H9 (cell line): ENCODE measurements at regions not wholly inside any gene's neighbourhood (a gene's known extent, or its start where the extent isn't known, plus 50 kb on each side); places are given as distances from the start of the nearest gene placed in this dataset.
A peak's percentile ranks its signal among the peaks of the same experiment; 100 is the strongest.

Source experiments
- DNase-seq: peaks from one replicate; pipeline ENCODE4 v3.0.0-alpha.2; 2017
- H2AFZ ChIP-seq: one replicate; pipeline ENCODE4 v1.6.1; 2013; ENCODE audit warnings: mild to moderate bottlenecking, low read length, control low read depth, moderate library complexity
- H2AK5ac ChIP-seq: 2 replicates; pipeline ENCODE4 v1.6.1; 2013; ENCODE audit warnings: low read length, control low read depth, mixed read lengths; ENCODE audit not compliant: insufficient read length
- H2BK120ac ChIP-seq: one replicate; pipeline ENCODE4 v1.6.1; 2013; ENCODE audit warnings: low read depth, mild to moderate bottlenecking, low read length, control low read depth, inconsistent platforms; ENCODE audit not compliant: poor library complexity, severe bottlenecking
- H2BK12ac ChIP-seq: 2 replicates; pipeline ENCODE4 v1.6.1; 2013; ENCODE audit warnings: low read length, control low read depth, mixed read lengths, low read depth; ENCODE audit not compliant: insufficient read length
- H2BK15ac ChIP-seq: 2 replicates; pipeline ENCODE4 v1.6.1; 2013; ENCODE audit warnings: low read depth, low read length, control low read depth
- H2BK20ac ChIP-seq: one replicate; pipeline ENCODE4 v1.6.1; 2013; ENCODE audit warnings: low read depth, mild to moderate bottlenecking, low read length, control low read depth, inconsistent platforms; ENCODE audit not compliant: poor library complexity, severe bottlenecking
- H2BK5ac ChIP-seq: 2 replicates; pipeline ENCODE4 v1.6.1; 2013; ENCODE audit warnings: low read length, control low read depth, mixed read lengths; ENCODE audit not compliant: insufficient read length
- H3K14ac ChIP-seq: 2 replicates; pipeline ENCODE4 v1.6.1; 2013; ENCODE audit warnings: low read length, control low read depth; ENCODE audit not compliant: insufficient read depth
- H3K18ac ChIP-seq: 2 replicates; pipeline ENCODE4 v1.6.1; 2013; ENCODE audit warnings: low read depth, mild to moderate bottlenecking, mixed read lengths, low read length, control low read depth; ENCODE audit not compliant: insufficient read length
- H3K23ac ChIP-seq: 2 replicates; pipeline ENCODE4 v1.6.1; 2013; ENCODE audit warnings: low read length, control low read depth, mixed read lengths, low read depth; ENCODE audit not compliant: insufficient read length
- H3K23me2 ChIP-seq: 2 replicates; pipeline ENCODE4 v1.6.1; 2013; ENCODE audit warnings: low read depth, mild to moderate bottlenecking, mixed read lengths, low read length, control low read depth; ENCODE audit not compliant: insufficient read length, poor library complexity, severe bottlenecking
- H3K27ac ChIP-seq: 2 replicates; pipeline ENCODE4 v1.5.1; 2013; ENCODE audit warnings: low read length, control low read depth, mixed read lengths, low read depth; ENCODE audit not compliant: insufficient read length
- H3K27me3 ChIP-seq: 2 replicates; pipeline ENCODE4 v1.6.1; 2013; ENCODE audit warnings: low read length, control low read depth, inconsistent platforms; ENCODE audit not compliant: insufficient read depth
- H3K4ac ChIP-seq: 2 replicates; pipeline ENCODE4 v1.6.1; 2013; ENCODE audit warnings: low read depth, mild to moderate bottlenecking, control low read depth, inconsistent platforms, low read length, moderate library complexity
- H3K4me1 ChIP-seq: 2 replicates; pipeline ENCODE4 v1.6.1; 2013; ENCODE audit warnings: low read length, control low read depth, inconsistent platforms; ENCODE audit not compliant: insufficient read depth
- H3K4me2 ChIP-seq: 2 replicates; pipeline ENCODE4 v1.6.1; 2013; ENCODE audit warnings: low read length, control low read depth, mixed read lengths; ENCODE audit not compliant: insufficient read length, insufficient read depth
- H3K56ac ChIP-seq: 2 replicates; pipeline ENCODE4 v1.6.1; 2013; ENCODE audit warnings: low read depth, mild to moderate bottlenecking, mixed read lengths, low read length, control low read depth; ENCODE audit not compliant: insufficient read length
- H3K79me1 ChIP-seq: 2 replicates; pipeline ENCODE4 v1.6.1; 2013; ENCODE audit warnings: low read depth, mild to moderate bottlenecking, moderate library complexity, low read length, control low read depth, inconsistent platforms; ENCODE audit not compliant: insufficient read depth, poor library complexity, severe bottlenecking
- H3K79me2 ChIP-seq: 2 replicates; pipeline ENCODE4 v1.6.1; 2013; ENCODE audit warnings: low read length, control low read depth, inconsistent platforms; ENCODE audit not compliant: insufficient read depth
- H3K9ac ChIP-seq: 2 replicates; pipeline ENCODE4 v1.6.1; 2013; ENCODE audit warnings: low read length, control low read depth, mixed read lengths; ENCODE audit not compliant: insufficient read length; ENCODE audit errors: extremely low read depth
- H3K9me3 ChIP-seq: one replicate; pipeline ENCODE4 v1.6.1; 2013; ENCODE audit warnings: low read depth, low read length, inconsistent platforms; ENCODE audit not compliant: control insufficient read depth
- H3T11ph ChIP-seq: one replicate; pipeline ENCODE4 v1.6.1; 2013; ENCODE audit warnings: mild to moderate bottlenecking, low read length, control low read depth, inconsistent platforms
- H4K20me1 ChIP-seq: one replicate; pipeline ENCODE4 v1.6.1; 2013; ENCODE audit not compliant: control insufficient read depth, insufficient read length, insufficient read depth
- H4K5ac ChIP-seq: 2 replicates; pipeline ENCODE4 v1.6.1; 2013; ENCODE audit warnings: low read depth, mild to moderate bottlenecking, mixed read lengths, low read length, control low read depth; ENCODE audit not compliant: insufficient read length
- H4K8ac ChIP-seq: replicated peaks from 2 replicates; pipeline ENCODE4 v1.6.1; 2013; ENCODE audit warnings: low read length, control low read depth, mixed read lengths, low read depth; ENCODE audit not compliant: insufficient read length
- H4K91ac ChIP-seq: 2 replicates; pipeline ENCODE4 v1.6.1; 2013; ENCODE audit warnings: low read depth, mild to moderate bottlenecking, moderate library complexity, mixed read lengths, low read length, control low read depth; ENCODE audit not compliant: insufficient read length
- H3K27ac Mint-ChIP-seq, 3 experiments: 2 replicates in 2 of 3; 3 replicates in 1 of 3; pipeline ENCODE4 v1.8.0; 2020 to 2021; ENCODE audit warnings: mixed read lengths in 3 of 3, mild to moderate bottlenecking in 1 of 3, moderate library complexity in 1 of 3
- H3K27me3 Mint-ChIP-seq: 2 replicates; pipeline ENCODE4 v1.8.0; 2021; ENCODE audit warnings: low read depth, mild to moderate bottlenecking, moderate library complexity, mixed read lengths
- H3K36me3 Mint-ChIP-seq, 3 experiments: 2 replicates in 2 of 3; 3 replicates in 1 of 3; pipeline ENCODE4 v1.8.0; 2020 to 2021; ENCODE audit warnings: low read depth in 3 of 3, mixed read lengths in 3 of 3; ENCODE audit not compliant: insufficient read depth in 1 of 3
- H3K4me1 Mint-ChIP-seq, 2 experiments: 2 replicates each; pipeline ENCODE4 v1.8.0; 2020; ENCODE audit warnings: mixed read lengths in 2 of 2
- H3K4me3 Mint-ChIP-seq, 2 experiments: 2 replicates in 1 of 2; 3 replicates in 1 of 2; pipeline ENCODE4 v1.8.0; 2020 to 2021; ENCODE audit warnings: mild to moderate bottlenecking in 2 of 2, mixed read lengths in 2 of 2, moderate library complexity in 1 of 2
- H3K9me3 Mint-ChIP-seq, 2 experiments: 2 replicates in 1 of 2; 3 replicates in 1 of 2; pipeline ENCODE4 v1.8.0; 2020; ENCODE audit warnings: mild to moderate bottlenecking in 2 of 2, mixed read lengths in 2 of 2, moderate library complexity in 1 of 2
- WGBS: extraction: QIAGEN DNeasy Blood & Tissue Kit; methylation state at CpG from one replicate; pipeline ENCODE4 v1.1.7; 2013; ENCODE audit warnings: missing lambda C conversion rate, low lambda C conversion rate, mixed read lengths; ENCODE audit not compliant: insufficient read length; ENCODE audit errors: extremely low coverage; 5-methylcytosine and 5-hydroxymethylcytosine counted together
- TF ChIP-seq, protein P1 (sequence below): fragments of 200-600 bp; sonication (generic); conservative IDR thresholded peaks from 3 replicates; pipeline ENCODE4 v1.8.0; 2021; ENCODE audit warnings: antibody characterized with exemption, mild to moderate bottlenecking

DNA sequence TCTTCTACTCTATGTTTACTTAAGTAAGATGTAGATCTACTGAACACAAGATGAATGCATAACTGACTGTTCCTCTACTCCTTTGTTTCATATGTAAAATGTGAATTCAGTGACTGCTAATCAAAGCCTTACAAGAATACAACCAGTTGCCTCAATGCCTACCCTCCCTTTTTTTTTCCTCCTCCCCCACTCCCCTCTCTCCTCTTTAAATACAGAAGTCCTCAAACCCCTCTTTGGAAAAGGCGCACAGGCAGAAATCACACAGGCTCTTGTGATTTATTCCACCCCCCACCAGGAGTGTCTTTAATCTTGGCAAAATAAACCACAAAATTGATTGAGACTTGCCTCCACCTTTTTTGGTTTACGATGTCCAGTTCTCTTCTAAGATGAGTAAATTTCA is 398.5 kb downstream of the DMAC1 start:
- H3K27me3 ChIP-seq, result no peaks in the 10 kb centered on the region
- H2AK5ac ChIP-seq, result no peak overlapping the region
- no peak overlapping the region for H3K27ac ChIP-seq
- no peak overlapping the region for H3K9ac ChIP-seq
- H2BK5ac ChIP-seq, result no peak overlapping the region
- no peak overlapping the region for H2BK15ac ChIP-seq
- no peak overlapping the region for H4K91ac ChIP-seq
- H2BK12ac ChIP-seq, result no peak overlapping the region
- Mint-ChIP-seq H3K4me1 (peaks cover 34 to 37% of the 10 kb centered on the region in 2 experiments), H3K27ac (peak overlapping the region in 2 of 3 experiments; percentile 13 to 14; a peak in 1 of 7 replicates), H3K36me3 (no peaks in the 10 kb centered on the region), H3K27me3 (no peaks in the 10 kb centered on the region), H3K9me3 (peaks cover 0 to 2% of the 10 kb centered on the region in 2 experiments; a peak in 1 of 5 replicates), H3K4me3 (no peak overlapping the region)
- no peak overlapping the region for H3K14ac ChIP-seq
- DNase-seq, result no peak
- H2BK20ac ChIP-seq, result no peak overlapping the region
- H3K79me2 ChIP-seq, result no peaks in the 10 kb centered on the region
- H3K18ac ChIP-seq, result no peak overlapping the region
- no peak overlapping the region for H3K56ac ChIP-seq
- H3K4ac ChIP-seq, result no peak overlapping the region
- H3K4me2 ChIP-seq, result no peak overlapping the region
- no peaks in the 10 kb centered on the region for H4K20me1 ChIP-seq
- peaks cover 8% of the 10 kb centered on the region for H3K4me1 ChIP-seq
- no peaks in the 10 kb centered on the region for H3K23me2 ChIP-seq
- no peaks in the 10 kb centered on the region for H3K9me3 ChIP-seq
- no peak overlapping the region for H4K5ac ChIP-seq
- H3K23ac ChIP-seq, result no peak overlapping the region
- no peaks in the 10 kb centered on the region for H3K79me1 ChIP-seq
- TF ChIP-seq, protein P1, sequence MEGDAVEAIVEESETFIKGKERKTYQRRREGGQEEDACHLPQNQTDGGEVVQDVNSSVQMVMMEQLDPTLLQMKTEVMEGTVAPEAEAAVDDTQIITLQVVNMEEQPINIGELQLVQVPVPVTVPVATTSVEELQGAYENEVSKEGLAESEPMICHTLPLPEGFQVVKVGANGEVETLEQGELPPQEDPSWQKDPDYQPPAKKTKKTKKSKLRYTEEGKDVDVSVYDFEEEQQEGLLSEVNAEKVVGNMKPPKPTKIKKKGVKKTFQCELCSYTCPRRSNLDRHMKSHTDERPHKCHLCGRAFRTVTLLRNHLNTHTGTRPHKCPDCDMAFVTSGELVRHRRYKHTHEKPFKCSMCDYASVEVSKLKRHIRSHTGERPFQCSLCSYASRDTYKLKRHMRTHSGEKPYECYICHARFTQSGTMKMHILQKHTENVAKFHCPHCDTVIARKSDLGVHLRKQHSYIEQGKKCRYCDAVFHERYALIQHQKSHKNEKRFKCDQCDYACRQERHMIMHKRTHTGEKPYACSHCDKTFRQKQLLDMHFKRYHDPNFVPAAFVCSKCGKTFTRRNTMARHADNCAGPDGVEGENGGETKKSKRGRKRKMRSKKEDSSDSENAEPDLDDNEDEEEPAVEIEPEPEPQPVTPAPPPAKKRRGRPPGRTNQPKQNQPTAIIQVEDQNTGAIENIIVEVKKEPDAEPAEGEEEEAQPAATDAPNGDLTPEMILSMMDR, result no peak
- no CpG with 5 or more reads among the region's 2 CpGs for WGBS
- no peak overlapping the region for H2AFZ ChIP-seq
- H4K8ac ChIP-seq, result no peak overlapping the region
- no peak overlapping the region for H3T11ph ChIP-seq
- no peak overlapping the region for H2BK120ac ChIP-seq
